IMR-90 (cell line): ENCODE measurements at regions not wholly inside any gene's neighbourhood (a gene's known extent, or its start where the extent isn't known, plus 50 kb on each side); places are given as distances from the start of the nearest gene placed in this dataset.

Experiments
- BHLHE40 ChIP-seq: fragments of 150-350 bp; IDR thresholded peaks from 2 replicates; pipeline ENCODE4 v1.6.1; 2016; ENCODE audit warnings: mild to moderate bottlenecking, low read depth, low read length
- CEBPB ChIP-seq: IDR thresholded peaks from 2 replicates; pipeline ENCODE4 v1.6.1; 2012; ENCODE audit warnings: low read depth, low read length, improper control_type of control experiment
- CTCF ChIP-seq: conservative IDR thresholded peaks from 2 replicates; pipeline ENCODE4 v1.5.1; 2012; ENCODE audit warnings: mild to moderate bottlenecking, low read depth, low read length, improper control_type of control experiment
- ELK1 ChIP-seq: fragments of 150-350 bp; IDR thresholded peaks from 2 replicates; pipeline ENCODE4 v1.6.1; 2016; ENCODE audit warnings: low read depth, mild to moderate bottlenecking, low read length, moderate library complexity, borderline replicate concordance
- FOS ChIP-seq: fragments of 150-350 bp; IDR thresholded peaks from 2 replicates; pipeline ENCODE4 v1.6.1; 2016; ENCODE audit warnings: low read depth, low read length
- MAFK ChIP-seq: IDR thresholded peaks from 2 replicates; pipeline ENCODE4 v1.6.1; 2012; ENCODE audit warnings: low read depth, low read length, improper control_type of control experiment
- MXI1 ChIP-seq: IDR thresholded peaks from 2 replicates; pipeline ENCODE4 v1.6.1; 2012; ENCODE audit warnings: low read depth, mild to moderate bottlenecking, low read length, moderate library complexity, borderline replicate concordance
- POLR2A ChIP-seq: IDR thresholded peaks from 2 replicates; pipeline ENCODE4 v1.6.1; 2012; ENCODE audit warnings: mild to moderate bottlenecking, low read depth, low read length
- RAD21 ChIP-seq: IDR thresholded peaks from 2 replicates; pipeline ENCODE4 v1.6.1; 2012; ENCODE audit warnings: low read length, improper control_type of control experiment
- RFX5 ChIP-seq: IDR thresholded peaks from 2 replicates; pipeline ENCODE4 v1.8.0; 2012; ENCODE audit warnings: low read depth, mild to moderate bottlenecking, low read length, moderate library complexity

- no peak for TF ChIP-seq CTCF
- no peak; the same call in 1 of the 2 replicates for TF ChIP-seq BHLHE40
- TF ChIP-seq POLR2A: no peak
- no peak for TF ChIP-seq ELK1
- no peak for TF ChIP-seq RFX5
- TF ChIP-seq CEBPB: peak; percentile 67
- TF ChIP-seq RAD21: no peak
- TF ChIP-seq FOS: 0 out of 2 replicates have a peak, but pooled peaks have one; percentile 26
- peak; percentile 11; the same call in 1 of the 2 replicates for TF ChIP-seq MAFK
- no peak for TF ChIP-seq MXI1
Observed at GRCh38 chr1:170445096-170445495, 86.9 kb upstream of the GORAB start.
